SK-N-SH treated with all-trans-retinoic acid at 6 μM for 48 hours (cell line): ENCODE measurements at regions not wholly inside any gene's neighbourhood (a gene's known extent, or its start where the extent isn't known, plus 50 kb on each side); places are given as distances from the start of the nearest gene placed in this dataset.

ENCODE experiments used
- ATAC-seq: fragments of 200-7000 bp; cut with Tn5 transposase; 3 replicates; pipeline ENCODE4 v1.9.1; 2020; ENCODE audit warnings: mild to moderate bottlenecking, moderate library complexity
- ARNTL ChIP-seq: fragments of 450-650 bp; formaldehyde crosslinking; IDR thresholded peaks from 2 replicates; pipeline ENCODE4 v1.5.0; 2020; ENCODE audit warnings: low read depth, mild to moderate bottlenecking, moderate library complexity, borderline replicate concordance
- BACH2 ChIP-seq: fragments of 250-450 bp; sonication (Bioruptor Pico); IDR thresholded peaks from 2 replicates; pipeline ENCODE4 v1.9.0; 2021; ENCODE audit warnings: mild to moderate bottlenecking, borderline replicate concordance
- CREB5 ChIP-seq: fragments of 250-450 bp; sonication (Bioruptor Pico); IDR thresholded peaks from 2 replicates; pipeline ENCODE4 v1.5.1; 2020; ENCODE audit warnings: low read depth, mild to moderate bottlenecking, moderate library complexity
- CSDC2 ChIP-seq: fragments of 250-450 bp; sonication (Bioruptor Pico); IDR thresholded peaks from 2 replicates; pipeline ENCODE4 v1.5.0; 2020; ENCODE audit warnings: mild to moderate bottlenecking, moderate library complexity
- ESRRG ChIP-seq: fragments of 250-450 bp; sonication (Bioruptor Pico); IDR thresholded peaks from 2 replicates; pipeline ENCODE4 v1.6.1; 2021; ENCODE audit warnings: mild to moderate bottlenecking
- ISL1 ChIP-seq: fragments of 250-450 bp; sonication (Bioruptor Pico); IDR thresholded peaks from 2 replicates; pipeline ENCODE4 v2.1.2; 2022; ENCODE audit warnings: mild to moderate bottlenecking, moderate library complexity
- OSR1 ChIP-seq: fragments of 250-450 bp; sonication (Bioruptor Pico); IDR thresholded peaks from 2 replicates; pipeline ENCODE4 v1.8.0; 2022; ENCODE audit warnings: moderate library complexity, mild to moderate bottlenecking, inconsistent platforms
- PATZ1 ChIP-seq: fragments of 250-450 bp; sonication (Bioruptor Pico); IDR thresholded peaks from 2 replicates; pipeline ENCODE4 v1.8.0; 2020; ENCODE audit warnings: mild to moderate bottlenecking, moderate library complexity, borderline replicate concordance
- PPARA ChIP-seq: fragments of 250-450 bp; sonication (Bioruptor Pico); IDR thresholded peaks from 2 replicates; pipeline ENCODE4 v1.5.0; 2020; ENCODE audit warnings: mild to moderate bottlenecking, borderline replicate concordance
- RARB ChIP-seq: fragments of 250-450 bp; sonication (Bioruptor Pico); IDR thresholded peaks from 2 replicates; pipeline ENCODE4 v1.8.0; 2021; ENCODE audit warnings: mild to moderate bottlenecking, moderate library complexity
- TCF4 ChIP-seq: fragments of 250-450 bp; sonication (Bioruptor Pico); IDR thresholded peaks from 2 replicates; pipeline ENCODE4 v1.8.0; 2021; ENCODE audit warnings: mild to moderate bottlenecking, moderate library complexity, borderline replicate concordance
- TOX ChIP-seq: fragments of 250-450 bp; sonication (Bioruptor Pico); IDR thresholded peaks from 2 replicates; pipeline ENCODE4 v1.8.0; 2021; ENCODE audit warnings: mild to moderate bottlenecking, moderate library complexity, borderline replicate concordance
- TSHZ2 ChIP-seq: fragments of 250-450 bp; sonication (Bioruptor Pico); IDR thresholded peaks from 2 replicates; pipeline ENCODE4 v1.5.0; 2020; ENCODE audit warnings: mild to moderate bottlenecking, moderate library complexity
- ZC3H10 ChIP-seq: fragments of 250-450 bp; sonication (Bioruptor Pico); IDR thresholded peaks from 2 replicates; pipeline ENCODE4 v1.5.1; 2021; ENCODE audit warnings: mild to moderate bottlenecking, moderate library complexity
- ZFP3 ChIP-seq: fragments of 250-450 bp; sonication (Bioruptor Pico); IDR thresholded peaks from 2 replicates; pipeline ENCODE4 v1.5.0; 2020; ENCODE audit warnings: mild to moderate bottlenecking, moderate library complexity
- ZFP30 ChIP-seq: fragments of 450-650 bp; formaldehyde crosslinking; IDR thresholded peaks from 2 replicates; pipeline ENCODE4 v1.5.0; 2022; ENCODE audit warnings: mild to moderate bottlenecking, moderate library complexity
- ZNF565 ChIP-seq: fragments of 450-650 bp; formaldehyde crosslinking; conservative IDR thresholded peaks from 2 replicates; pipeline ENCODE4 v1.5.0; 2020; ENCODE audit warnings: low read depth, mild to moderate bottlenecking, moderate library complexity
- ZNF70 ChIP-seq: fragments of 450-650 bp; formaldehyde crosslinking; IDR thresholded peaks from 2 replicates; pipeline ENCODE4 v1.5.0; 2020; ENCODE audit warnings: mild to moderate bottlenecking, moderate library complexity
- ZNF8 ChIP-seq: fragments of 450-650 bp; formaldehyde crosslinking; IDR thresholded peaks from 2 replicates; pipeline ENCODE4 v1.5.0; 2020; ENCODE audit warnings: mild to moderate bottlenecking, moderate library complexity
- TF ChIP-seq, protein P1 (sequence below): fragments of 250-450 bp; sonication (Bioruptor Pico); IDR thresholded peaks from 2 replicates; pipeline ENCODE4 v1.8.0; 2021; ENCODE audit warnings: low read depth, mild to moderate bottlenecking, moderate library complexity, borderline replicate concordance

DNA sequence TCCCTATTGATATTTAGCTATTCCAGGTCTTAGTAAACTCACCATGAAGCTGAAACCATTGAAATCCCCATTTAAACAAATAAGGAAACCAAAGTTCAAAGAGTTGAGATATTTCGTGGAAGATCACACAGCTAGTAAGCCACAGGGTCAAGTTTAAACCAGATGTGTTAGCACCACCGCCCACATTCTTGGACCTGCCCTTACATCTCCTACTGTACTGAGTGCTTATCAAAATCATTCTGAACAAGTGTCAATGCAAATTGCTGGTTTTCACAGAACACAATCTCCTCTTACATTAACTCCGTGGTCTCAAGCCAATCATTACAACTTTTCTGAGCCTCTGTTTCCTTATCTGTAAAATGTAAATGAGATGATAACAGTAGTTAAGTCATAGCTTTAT is 676.2 kb downstream of the CDH11 start (continued):
- no peak for TF ChIP-seq ZNF8 (CRISPR knock-in tag)
- TF ChIP-seq ISL1, result no peak
- TF ChIP-seq ESRRG (CRISPR knock-in tag), result no peak
- no peak for TF ChIP-seq PPARA

- ATAC-seq, result no peak
- no peak for TF ChIP-seq ARNTL (CRISPR knock-in tag)
- TF ChIP-seq BACH2, result no peak
- no peak for TF ChIP-seq ISL1
- TF ChIP-seq, protein P1, sequence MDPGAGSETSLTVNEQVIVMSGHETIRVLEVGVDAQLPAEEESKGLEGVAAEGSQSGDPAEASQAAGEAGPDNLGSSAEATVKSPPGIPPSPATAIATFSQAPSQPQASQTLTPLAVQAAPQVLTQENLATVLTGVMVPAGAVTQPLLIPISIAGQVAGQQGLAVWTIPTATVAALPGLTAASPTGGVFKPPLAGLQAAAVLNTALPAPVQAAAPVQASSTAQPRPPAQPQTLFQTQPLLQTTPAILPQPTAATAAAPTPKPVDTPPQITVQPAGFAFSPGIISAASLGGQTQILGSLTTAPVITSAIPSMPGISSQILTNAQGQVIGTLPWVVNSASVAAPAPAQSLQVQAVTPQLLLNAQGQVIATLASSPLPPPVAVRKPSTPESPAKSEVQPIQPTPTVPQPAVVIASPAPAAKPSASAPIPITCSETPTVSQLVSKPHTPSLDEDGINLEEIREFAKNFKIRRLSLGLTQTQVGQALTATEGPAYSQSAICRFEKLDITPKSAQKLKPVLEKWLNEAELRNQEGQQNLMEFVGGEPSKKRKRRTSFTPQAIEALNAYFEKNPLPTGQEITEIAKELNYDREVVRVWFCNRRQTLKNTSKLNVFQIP (CRISPR knock-in tag), result no peak
- no peak for TF ChIP-seq CREB5 (CRISPR knock-in tag)
- TF ChIP-seq RARB (CRISPR knock-in tag), result no peak
- TF ChIP-seq ZNF565 (CRISPR knock-in tag), result no peak
- no peak for TF ChIP-seq ESRRG (CRISPR knock-in tag)
- no peak for TF ChIP-seq ZFP30 (CRISPR knock-in tag)
- TF ChIP-seq OSR1, result no peak
- no peak for TF ChIP-seq TCF4
- TF ChIP-seq TOX (CRISPR knock-in tag), result no peak
- TF ChIP-seq ZFP3, result no peak
- TF ChIP-seq CSDC2 (CRISPR knock-in tag), result no peak
- TF ChIP-seq ZNF8 (CRISPR knock-in tag), result no peak
- TF ChIP-seq TSHZ2 (CRISPR knock-in tag), result no peak
- no peak for TF ChIP-seq PATZ1 (CRISPR knock-in tag)
Measured at GRCh38 chr16:64445245-64445644, 676.6 kb downstream of the CDH11 start.

- ATAC-seq, result peak; percentile 99
- no peak for TF ChIP-seq ZNF70 (CRISPR knock-in tag)
- 0 out of 2 replicates have a peak, but pooled peaks have one; percentile 37 for TF ChIP-seq PATZ1 (CRISPR knock-in tag)
- TF ChIP-seq OSR1, result no peak
- TF ChIP-seq TSHZ2 (CRISPR knock-in tag), result no peak
- no peak for TF ChIP-seq TCF4
- peak; percentile 97 for TF ChIP-seq ISL1
- TF ChIP-seq BACH2, result no peak
- TF ChIP-seq ZNF8 (CRISPR knock-in tag), result 0 out of 2 replicates have a peak, but pooled peaks have one; percentile 19
- 0 out of 2 replicates have a peak, but pooled peaks have one; percentile 30 for TF ChIP-seq CREB5 (CRISPR knock-in tag)
- TF ChIP-seq, protein P1 (CRISPR knock-in tag), result no peak
- no peak; the same call in 1 of the 2 replicates for TF ChIP-seq TOX (CRISPR knock-in tag)
- TF ChIP-seq ESRRG (CRISPR knock-in tag), result no peak
- TF ChIP-seq ZNF565 (CRISPR knock-in tag), result no peak
- TF ChIP-seq ZFP3, result no peak
- TF ChIP-seq ZFP30 (CRISPR knock-in tag), result no peak
- TF ChIP-seq ARNTL (CRISPR knock-in tag), result no peak
- TF ChIP-seq ZC3H10 (CRISPR knock-in tag), result peak; percentile 89
- no peak for TF ChIP-seq PPARA
Measured at GRCh38 chr16:64440421-64440831, 681.4 kb downstream of the CDH11 start.
